Neural progenitor cell (in vitro differentiated cells): ENCODE measurements at regions not wholly inside any gene's neighbourhood (a gene's known extent, or its start where the extent isn't known, plus 50 kb on each side); places are given as distances from the start of the nearest gene placed in this dataset.

Experiments
- EZH2 ChIP-seq: fragments of 200-600 bp; sonication (generic); IDR thresholded peaks from 2 replicates; pipeline ENCODE4 v1.6.1; 2017; ENCODE audit warnings: antibody characterized with exemption, mild to moderate bottlenecking, moderate library complexity
- EZH2phosphoT487 ChIP-seq: fragments of 200-600 bp; sonication (generic); IDR thresholded peaks from 2 replicates; pipeline ENCODE4 v1.6.1; 2017; ENCODE audit warnings: antibody characterized with exemption

DNA sequence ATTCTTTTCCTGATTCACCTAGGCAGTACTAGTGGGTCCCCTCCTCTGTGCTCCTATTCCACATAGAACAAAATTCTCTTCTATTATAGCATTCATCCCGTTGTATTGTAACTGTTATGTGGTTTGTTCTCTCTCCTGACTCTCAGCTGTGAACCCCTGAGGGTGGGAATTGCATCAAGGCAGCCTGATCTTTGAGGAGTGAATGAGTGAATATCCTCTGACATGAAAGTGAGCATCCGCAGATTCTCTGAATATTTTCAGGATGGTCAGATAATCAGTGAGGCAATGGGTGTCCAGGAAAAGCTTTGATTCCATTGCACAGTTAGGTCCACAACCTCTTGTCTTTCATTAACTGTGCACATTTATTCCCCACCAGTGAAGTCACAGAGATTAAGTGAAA lies 67.6 kb upstream of the SLC22A23 start:
- TF ChIP-seq EZH2phosphoT487 (no peak), EZH2 (no peak)
